Peyer's patch (tissue), 4 donors: ENCODE measurements at regions not wholly inside any gene's neighbourhood (a gene's known extent, or its start where the extent isn't known, plus 50 kb on each side); places are given as distances from the start of the nearest gene placed in this dataset.

Experiments
- POLR2A ChIP-seq, 2 donors: fragments of 450-650 bp; IDR thresholded peaks; one replicate each; pipeline ENCODE4 v1.5.1; 2017; ENCODE audit warnings: antibody characterized with exemption in 2 of 2, mild to moderate bottlenecking in 2 of 2, moderate library complexity in 2 of 2
- TF ChIP-seq, protein P1 (sequence below), 6 experiments: fragments of 450-650 bp in 4 of 6; fragments of 200-600 bp in 2 of 6; sonication (generic) in 1 of 6; IDR thresholded peaks; one replicate each; pipeline ENCODE4 v1.5.1; 2017 to 2019; ENCODE audit warnings: antibody characterized with exemption in 6 of 6, mild to moderate bottlenecking in 3 of 6, moderate library complexity in 1 of 6

DNA sequence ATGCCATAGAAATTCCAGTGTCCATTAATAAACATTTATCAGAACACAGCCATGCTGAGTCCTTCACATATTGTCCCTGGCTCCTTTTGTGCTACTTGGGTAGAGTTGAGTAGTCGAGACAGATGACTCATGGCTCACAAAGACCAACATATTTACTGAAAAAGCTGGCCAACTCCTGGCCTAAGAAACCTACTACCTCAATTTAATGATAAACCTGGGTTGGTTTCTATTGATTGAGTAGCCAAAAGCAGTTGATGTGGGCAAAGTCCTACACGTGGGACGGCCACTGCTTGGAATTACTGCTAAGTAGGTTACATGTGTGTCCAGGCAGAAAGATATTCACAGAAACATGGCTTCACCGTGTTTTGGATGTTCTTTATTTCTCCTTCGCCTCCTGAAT, 402.2 kb downstream of the NR2F2 start:
- no peak for TF ChIP-seq POLR2A (IDR thresholded peaks at IDR 0.05)
- TF ChIP-seq, protein P1, sequence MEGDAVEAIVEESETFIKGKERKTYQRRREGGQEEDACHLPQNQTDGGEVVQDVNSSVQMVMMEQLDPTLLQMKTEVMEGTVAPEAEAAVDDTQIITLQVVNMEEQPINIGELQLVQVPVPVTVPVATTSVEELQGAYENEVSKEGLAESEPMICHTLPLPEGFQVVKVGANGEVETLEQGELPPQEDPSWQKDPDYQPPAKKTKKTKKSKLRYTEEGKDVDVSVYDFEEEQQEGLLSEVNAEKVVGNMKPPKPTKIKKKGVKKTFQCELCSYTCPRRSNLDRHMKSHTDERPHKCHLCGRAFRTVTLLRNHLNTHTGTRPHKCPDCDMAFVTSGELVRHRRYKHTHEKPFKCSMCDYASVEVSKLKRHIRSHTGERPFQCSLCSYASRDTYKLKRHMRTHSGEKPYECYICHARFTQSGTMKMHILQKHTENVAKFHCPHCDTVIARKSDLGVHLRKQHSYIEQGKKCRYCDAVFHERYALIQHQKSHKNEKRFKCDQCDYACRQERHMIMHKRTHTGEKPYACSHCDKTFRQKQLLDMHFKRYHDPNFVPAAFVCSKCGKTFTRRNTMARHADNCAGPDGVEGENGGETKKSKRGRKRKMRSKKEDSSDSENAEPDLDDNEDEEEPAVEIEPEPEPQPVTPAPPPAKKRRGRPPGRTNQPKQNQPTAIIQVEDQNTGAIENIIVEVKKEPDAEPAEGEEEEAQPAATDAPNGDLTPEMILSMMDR (IDR thresholded peaks at IDR 0.05): no peak
